OCI-LY7 (cell line): ENCODE measurements at regions not wholly inside any gene's neighbourhood (a gene's known extent, or its start where the extent isn't known, plus 50 kb on each side); places are given as distances from the start of the nearest gene placed in this dataset.

Experiments used
- BruUV-seq: library from RNA; stranded (reverse); fragments of 400-500 nt; replicated peaks from 2 replicates; lab custom pipeline; 2021; lab: Mats Ljungman, UMichigan
- CTCF ChIA-PET: fragments of 300-600 bp; sonication (Branson Sonifier 250); formaldehyde crosslinking; loops from one replicate; lab custom pipeline; 2022; ENCODE audit warnings: antibody characterized with exemption; ENCODE audit not compliant: unreplicated experiment; lab: Charles Lee
- POLR2A ChIA-PET: fragments of 300-600 bp; sonication (Branson Sonifier 250); formaldehyde crosslinking; loops from one replicate; lab custom pipeline; 2022; ENCODE audit warnings: antibody characterized with exemption; lab: Charles Lee
- DNase-seq: peaks from one replicate; pipeline ENCODE4 v3.0.0-alpha.2; 2015; ENCODE audit warnings: low spot score
- H2AFZ ChIP-seq: fragments of 200-600 bp; sonication (generic), shearing (Covaris generic); 2 replicates; pipeline ENCODE4 v1.6.1; 2014; ENCODE audit warnings: mild to moderate bottlenecking, antibody characterized with exemption, low read length, moderate library complexity
- H3K27ac ChIP-seq: fragments of 200-600 bp; sonication (generic); 2 replicates; pipeline ENCODE4 v1.5.1; 2014; ENCODE audit warnings: mixed run types, low read depth, mild to moderate bottlenecking, moderate library complexity, low read length, inconsistent platforms; ENCODE audit not compliant: poor library complexity, severe bottlenecking
- H3K36me3 ChIP-seq: fragments of 200-600 bp; sonication (generic); 2 replicates; pipeline ENCODE4 v1.6.1; 2014; ENCODE audit warnings: mild to moderate bottlenecking, antibody characterized with exemption, low read length, moderate library complexity, mixed read lengths; ENCODE audit not compliant: insufficient read depth
- H3K4me1 ChIP-seq: fragments of 200-600 bp; sonication (generic); 2 replicates; pipeline ENCODE4 v1.5.1; 2014; ENCODE audit warnings: mild to moderate bottlenecking, low read length; ENCODE audit not compliant: insufficient read depth, poor library complexity, severe bottlenecking
- H3K4me2 ChIP-seq: fragments of 200-600 bp; sonication (generic); 2 replicates; pipeline ENCODE4 v1.6.1; 2014; ENCODE audit warnings: mild to moderate bottlenecking, low read length
- H3K4me3 ChIP-seq: fragments of 200-600 bp; sonication (generic); 2 replicates; pipeline ENCODE4 v1.5.1; 2014; ENCODE audit warnings: mild to moderate bottlenecking, low read depth, low read length; ENCODE audit not compliant: poor library complexity, severe bottlenecking
- H3K79me2 ChIP-seq: fragments of 200-600 bp; sonication (generic); 2 replicates; pipeline ENCODE4 v1.6.1; 2016; ENCODE audit warnings: low read depth, mild to moderate bottlenecking, low read length, moderate library complexity, mixed read lengths; ENCODE audit not compliant: insufficient read depth
- H3K9me2 ChIP-seq: fragments of 200-600 bp; sonication (generic); 2 replicates; pipeline ENCODE4 v1.6.1; 2016; ENCODE audit warnings: mild to moderate bottlenecking, low read length, mixed read lengths; ENCODE audit not compliant: insufficient read depth
- H3K9me3 ChIP-seq: fragments of 200-600 bp; sonication (generic); 2 replicates; pipeline ENCODE4 v1.6.1; 2014; ENCODE audit warnings: mild to moderate bottlenecking, mixed run types, low read length, mixed read lengths
- H4K20me1 ChIP-seq: fragments of 200-600 bp; sonication (generic); 2 replicates; pipeline ENCODE4 v1.6.1; 2014; ENCODE audit warnings: mild to moderate bottlenecking, antibody characterized with exemption, low read length, moderate library complexity, mixed read lengths; ENCODE audit not compliant: insufficient read depth
- EZH2phosphoT487 ChIP-seq: fragments of 200-600 bp; sonication (generic); IDR thresholded peaks from 2 replicates; pipeline ENCODE4 v1.6.1; 2018; ENCODE audit warnings: low read depth, borderline replicate concordance, mild to moderate bottlenecking, mixed run types, antibody characterized with exemption, low read length, moderate library complexity, mixed read lengths
- intact Hi-C: fragments of 100-400 bp; cut with micrococcal nuclease; formaldehyde crosslinking; loops from one replicate; pipeline ENCODE4 v1.10.0; 2022; ENCODE audit not compliant: unreplicated experiment
- TF ChIP-seq, protein P1 (sequence below): fragments of 200-600 bp; sonication (generic); conservative IDR thresholded peaks from 2 replicates; pipeline ENCODE4 v1.5.1; 2014; ENCODE audit warnings: mild to moderate bottlenecking, antibody characterized with exemption, low read length, moderate library complexity, mixed read lengths

DNA sequence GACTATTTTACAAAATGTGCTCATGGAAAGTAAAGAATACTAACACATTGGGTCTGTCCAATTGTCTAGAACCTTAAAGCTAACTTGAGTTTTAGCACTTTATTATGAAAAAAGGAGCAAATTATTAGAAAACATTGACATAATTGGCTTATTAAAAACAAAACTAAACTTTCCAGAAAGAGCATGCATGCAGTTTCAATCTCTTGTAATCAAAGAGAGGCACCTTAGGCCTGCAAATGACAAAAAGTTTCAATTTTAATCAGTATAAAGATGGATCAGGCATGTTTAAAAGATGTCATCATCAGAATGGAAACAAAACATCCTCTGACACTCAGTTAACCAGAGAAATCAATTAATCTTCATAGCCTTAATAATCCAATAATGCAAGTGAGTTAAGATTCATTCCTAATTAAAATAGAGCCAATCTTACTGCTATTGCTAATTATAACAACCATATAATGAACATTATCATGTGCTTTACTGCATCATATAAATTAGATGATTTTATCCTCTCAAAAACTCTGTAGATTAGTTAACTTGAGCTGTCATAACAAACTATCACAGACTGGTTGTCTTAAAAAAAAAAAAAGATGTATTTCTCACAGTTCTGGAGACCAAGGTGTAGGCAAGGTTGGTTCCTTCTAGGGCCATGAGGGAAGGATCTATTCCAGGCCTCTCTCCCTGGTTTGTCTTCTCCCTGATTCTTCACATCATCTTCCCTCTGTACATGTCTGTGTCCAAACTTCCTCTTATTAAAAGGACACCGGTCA lies 131.4 kb downstream of the RPAP3 start:
- POLR2A ChIA-PET = interaction anchor here (0.6 to 1.4 kb wide), 2 partner anchors 113 to 729 kb away, joined by 3 read pairs; no protein-coding TSS in a partner anchor

DNA sequence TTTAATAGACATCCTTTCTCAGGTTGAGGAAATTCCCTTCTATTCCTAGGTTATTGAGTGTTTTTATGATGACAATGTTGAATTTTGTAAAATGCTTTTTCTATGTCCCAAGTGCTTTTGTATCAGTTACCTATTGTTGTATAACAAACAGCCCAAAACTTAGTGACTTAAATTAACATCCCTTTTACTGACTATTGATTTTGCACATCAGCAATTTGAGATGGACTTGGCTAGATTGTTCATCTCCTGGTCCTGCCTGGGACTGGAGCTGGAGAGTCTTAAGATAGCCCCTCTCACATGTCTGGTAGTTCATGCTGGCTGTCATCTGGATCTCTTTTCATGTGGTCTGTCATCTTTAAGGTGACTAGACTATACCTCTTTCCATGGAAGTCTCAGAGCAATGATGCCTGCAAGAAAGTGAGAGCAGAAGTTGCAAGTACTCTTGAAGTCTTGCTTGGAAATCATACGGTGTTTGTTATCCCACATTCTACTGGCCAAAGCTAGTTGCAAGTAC lies 132.6 kb downstream of the RPAP3 start:
- ChIA-PET POLR2A (no interaction called here), CTCF (no interaction called here)
- no peak overlapping the region for H3K4me3 ChIP-seq
- no peaks in the 10 kb centered on the region for H3K79me2 ChIP-seq
- intact Hi-C loops = no loop called here
- BruUV-seq = no TSS peak
- H3K9me3 ChIP-seq = no peaks in the 10 kb centered on the region
- no peaks in the 10 kb centered on the region for H3K36me3 ChIP-seq
- no peaks in the 10 kb centered on the region for H3K9me2 ChIP-seq
- H3K27ac ChIP-seq = no peak overlapping the region
- no peak for DNase-seq
- no peaks in the 10 kb centered on the region for H3K4me1 ChIP-seq
- no peaks in the 10 kb centered on the region for H4K20me1 ChIP-seq
- TF ChIP-seq, protein P1, sequence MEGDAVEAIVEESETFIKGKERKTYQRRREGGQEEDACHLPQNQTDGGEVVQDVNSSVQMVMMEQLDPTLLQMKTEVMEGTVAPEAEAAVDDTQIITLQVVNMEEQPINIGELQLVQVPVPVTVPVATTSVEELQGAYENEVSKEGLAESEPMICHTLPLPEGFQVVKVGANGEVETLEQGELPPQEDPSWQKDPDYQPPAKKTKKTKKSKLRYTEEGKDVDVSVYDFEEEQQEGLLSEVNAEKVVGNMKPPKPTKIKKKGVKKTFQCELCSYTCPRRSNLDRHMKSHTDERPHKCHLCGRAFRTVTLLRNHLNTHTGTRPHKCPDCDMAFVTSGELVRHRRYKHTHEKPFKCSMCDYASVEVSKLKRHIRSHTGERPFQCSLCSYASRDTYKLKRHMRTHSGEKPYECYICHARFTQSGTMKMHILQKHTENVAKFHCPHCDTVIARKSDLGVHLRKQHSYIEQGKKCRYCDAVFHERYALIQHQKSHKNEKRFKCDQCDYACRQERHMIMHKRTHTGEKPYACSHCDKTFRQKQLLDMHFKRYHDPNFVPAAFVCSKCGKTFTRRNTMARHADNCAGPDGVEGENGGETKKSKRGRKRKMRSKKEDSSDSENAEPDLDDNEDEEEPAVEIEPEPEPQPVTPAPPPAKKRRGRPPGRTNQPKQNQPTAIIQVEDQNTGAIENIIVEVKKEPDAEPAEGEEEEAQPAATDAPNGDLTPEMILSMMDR = no peak
- TF ChIP-seq EZH2phosphoT487 = no peak
- H2AFZ ChIP-seq = no peak overlapping the region
- no peak overlapping the region for H3K4me2 ChIP-seq

More for the DNA sequence above, 131.4 kb downstream of the RPAP3 start:
- CTCF ChIA-PET = no interaction called here
- Histone ChIP-seq H3K9me2 (no peaks in the 10 kb centered on the region), H2AFZ (no peak overlapping the region), H3K4me1 (no peaks in the 10 kb centered on the region), H3K27ac (no peak overlapping the region), H4K20me1 (no peaks in the 10 kb centered on the region), H3K4me2 (no peak overlapping the region), H3K36me3 (no peaks in the 10 kb centered on the region), H3K4me3 (no peak overlapping the region), H3K9me3 (no peaks in the 10 kb centered on the region), H3K79me2 (no peaks in the 10 kb centered on the region)
- no peak for DNase-seq
- intact Hi-C loops = no loop called here
- BruUV-seq = no TSS peak
- TF ChIP-seq, protein P1 = no peak
- no peak for TF ChIP-seq EZH2phosphoT487

GRCh38 chr12:47570151-47570550 lies 135.7 kb downstream of the RPAP3 start:
- H3K9me3 ChIP-seq = no peaks in the 10 kb centered on the region
- no peak for DNase-seq
- no peak overlapping the region for H3K27ac ChIP-seq
- CTCF ChIA-PET = no interaction called here
- TF ChIP-seq EZH2phosphoT487 = no peak
- TF ChIP-seq, protein P1 = no peak
- no TSS peak for BruUV-seq
- POLR2A ChIA-PET = no interaction called here
- no peak overlapping the region for H3K4me2 ChIP-seq
- H2AFZ ChIP-seq = no peak overlapping the region
- H4K20me1 ChIP-seq = no peaks in the 10 kb centered on the region
- intact Hi-C loops = no loop called here
- no peaks in the 10 kb centered on the region for H3K79me2 ChIP-seq
- H3K36me3 ChIP-seq = no peaks in the 10 kb centered on the region
- H3K4me1 ChIP-seq = no peaks in the 10 kb centered on the region
- H3K9me2 ChIP-seq = no peaks in the 10 kb centered on the region
- no peak overlapping the region for H3K4me3 ChIP-seq
